GM19351 (cell line): ENCODE measurements at regions not wholly inside any gene's neighbourhood (a gene's known extent, or its start where the extent isn't known, plus 50 kb on each side); places are given as distances from the start of the nearest gene placed in this dataset.
"Not testable (repeated sequence)": the region's sequence is repeated elsewhere in the genome, so short reads cannot be mapped to it uniquely, and the experiment has no call there.

ENCODE experiments used
- ATAC-seq: cut with Tn5 transposase; IDR thresholded peaks from one replicate; pipeline ENCODE4 v1.9.1; 2021; ENCODE audit warnings: mild to moderate bottlenecking, moderate library complexity; ENCODE audit not compliant: unreplicated experiment

DNA sequence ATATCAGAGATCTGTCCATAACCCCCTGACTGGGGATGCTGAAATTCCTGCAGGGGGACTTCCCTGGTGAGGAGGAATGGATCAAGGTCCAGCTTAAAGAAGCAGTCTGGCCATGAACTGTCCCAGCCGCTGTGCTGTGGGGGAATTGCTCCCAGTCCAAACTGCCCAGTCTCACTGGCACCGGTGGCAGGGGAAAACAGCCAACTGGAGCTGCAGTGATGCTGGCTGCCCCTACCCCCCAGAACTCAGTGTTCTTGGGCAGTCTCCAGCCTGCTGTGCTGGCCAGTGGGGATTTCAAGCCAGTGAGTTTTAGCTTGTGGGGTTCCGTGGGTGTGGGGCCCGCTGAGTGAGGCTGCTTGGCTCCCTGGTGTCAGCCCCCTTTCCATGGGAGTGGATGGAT is 306.5 kb upstream of the RPS23 start:
- no peak for ATAC-seq

DNA sequence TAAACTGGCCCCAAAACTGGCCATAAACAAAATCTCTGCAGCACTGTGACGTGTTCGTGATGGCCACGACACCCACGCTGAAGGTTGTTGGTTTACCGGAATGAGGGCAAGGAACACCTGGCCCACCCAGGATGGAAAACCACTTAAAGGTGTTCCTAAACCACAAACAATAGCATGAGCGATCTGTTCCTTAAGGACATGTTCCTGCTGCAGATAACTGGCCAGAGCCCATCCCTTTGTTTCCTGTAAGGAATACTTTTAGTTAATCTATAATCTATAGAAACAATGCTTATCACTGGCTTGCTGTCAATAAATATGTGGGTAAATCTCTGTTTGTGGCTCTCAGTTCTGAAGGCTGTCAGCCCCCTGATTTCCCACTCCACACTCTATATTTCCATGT is 305.2 kb upstream of the RPS23 start:
- not testable (repeated sequence) for ATAC-seq

- no peak for ATAC-seq
These were observed 286.8 kb upstream of the RPS23 start for GRCh38 chr5:82564963-82565362.

- ATAC-seq: no peak
These were observed 285.6 kb upstream of the RPS23 start for GRCh38 chr5:82563745-82564144.

DNA sequence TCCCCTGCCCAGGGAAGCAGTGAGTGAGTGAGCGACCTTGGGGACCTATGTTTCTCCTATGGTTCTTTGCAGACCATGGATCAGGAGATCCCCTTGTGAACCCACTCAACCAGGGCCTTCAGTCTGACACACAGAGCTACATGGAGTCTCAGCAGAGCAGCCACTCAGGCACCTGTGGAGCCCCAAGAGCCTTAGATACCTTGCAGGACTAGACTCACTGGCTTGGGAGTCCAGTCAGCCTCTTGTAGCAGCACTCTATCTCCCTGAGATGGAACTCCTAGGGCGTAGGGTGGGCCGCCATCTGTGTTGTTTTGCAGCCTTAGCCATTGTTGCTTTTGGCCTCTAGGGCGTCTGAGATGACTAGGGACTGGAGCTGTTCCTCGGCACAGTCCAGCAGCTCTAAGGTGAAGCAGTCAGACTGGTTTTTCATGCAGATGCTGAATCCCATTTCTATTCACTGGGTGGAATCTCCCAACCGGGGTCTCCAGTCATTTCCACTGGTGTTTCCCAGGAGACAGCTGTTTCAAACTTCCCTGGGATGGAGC is 284.6 kb upstream of the RPS23 start:
- no peak for ATAC-seq

- ATAC-seq: no peak
These were observed 283.6 kb upstream of the RPS23 start for GRCh38 chr5:82561797-82562196.

GRCh38 chr5:82560969-82561368 is 282.8 kb upstream of the RPS23 start:
- ATAC-seq: no peak

GRCh38 chr5:82560561-82560960 is 282.4 kb upstream of the RPS23 start:
- no peak for ATAC-seq

GRCh38 chr5:82551840-82552385 is 273.8 kb upstream of the RPS23 start:
- no peak for ATAC-seq

DNA sequence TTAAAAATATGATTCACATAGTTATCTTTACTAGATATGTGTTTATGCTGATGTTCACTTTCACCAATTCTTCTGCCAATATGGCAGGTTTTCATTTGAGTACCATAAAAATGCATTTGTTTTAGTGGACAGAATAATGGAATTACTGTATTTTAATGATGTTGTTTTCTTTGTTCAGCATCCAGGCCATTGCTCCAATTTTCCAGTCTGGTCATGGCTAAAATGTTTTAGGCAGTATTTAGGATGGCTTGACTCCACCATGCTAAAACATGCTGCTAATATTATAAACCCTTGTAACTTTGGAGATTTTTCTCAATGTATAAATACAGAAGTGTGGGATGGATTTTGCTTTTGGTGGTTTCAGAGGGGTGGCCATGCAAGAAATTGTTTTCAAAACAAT is 273.0 kb upstream of the RPS23 start:
- no peak for ATAC-seq

DNA sequence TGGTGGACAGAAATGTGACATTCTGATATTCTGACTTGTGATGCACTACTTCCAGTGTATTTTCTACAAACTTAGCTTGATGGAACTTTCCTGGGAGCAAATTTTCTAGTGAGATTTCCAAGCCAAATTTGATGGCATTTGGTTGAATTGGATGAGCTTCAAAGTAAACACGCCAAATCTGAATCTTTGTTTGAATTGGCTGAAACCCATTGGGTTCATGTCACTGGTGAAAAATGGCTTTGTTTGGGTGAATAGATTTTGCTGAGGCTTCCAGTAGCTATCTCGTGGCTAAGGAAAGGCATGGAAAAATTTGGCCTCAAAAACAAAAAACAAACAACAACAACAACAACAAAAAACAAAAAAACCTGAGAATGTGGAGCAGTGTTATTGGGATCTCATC is 271.1 kb upstream of the RPS23 start:
- ATAC-seq: no peak

GRCh38 chr5:82544004-82544403 is 265.9 kb upstream of the RPS23 start:
- no peak for ATAC-seq

- no peak for ATAC-seq
These were observed 262.1 kb upstream of the RPS23 start for GRCh38 chr5:82540301-82540700.

- no peak for ATAC-seq
These were observed 260.3 kb upstream of the RPS23 start for GRCh38 chr5:82538339-82539034.

GRCh38 chr5:82537687-82538306 is 259.6 kb upstream of the RPS23 start:
- no peak for ATAC-seq

GRCh38 chr5:82534986-82535385 is 256.8 kb upstream of the RPS23 start:
- no peak for ATAC-seq

DNA sequence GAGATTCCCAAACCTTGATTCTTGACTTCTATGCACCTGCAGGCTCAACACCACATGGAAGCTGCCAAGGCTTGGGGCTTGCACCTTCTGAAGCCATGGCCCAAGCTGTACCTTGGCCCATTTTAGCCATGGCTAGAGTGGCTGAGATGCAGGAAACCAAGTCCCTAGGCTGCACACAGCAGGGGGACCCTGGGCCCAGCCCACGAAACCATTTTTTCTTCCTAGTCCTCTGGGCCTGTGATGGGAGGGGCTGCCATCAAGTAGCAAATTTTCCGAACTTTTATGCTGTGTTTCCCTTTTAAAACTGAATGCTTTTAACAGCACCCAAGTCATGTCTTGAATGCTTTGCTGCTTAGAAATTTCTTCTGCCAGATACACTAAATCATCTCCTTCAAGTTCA is 253.9 kb upstream of the RPS23 start:
- not testable (repeated sequence) for ATAC-seq

DNA sequence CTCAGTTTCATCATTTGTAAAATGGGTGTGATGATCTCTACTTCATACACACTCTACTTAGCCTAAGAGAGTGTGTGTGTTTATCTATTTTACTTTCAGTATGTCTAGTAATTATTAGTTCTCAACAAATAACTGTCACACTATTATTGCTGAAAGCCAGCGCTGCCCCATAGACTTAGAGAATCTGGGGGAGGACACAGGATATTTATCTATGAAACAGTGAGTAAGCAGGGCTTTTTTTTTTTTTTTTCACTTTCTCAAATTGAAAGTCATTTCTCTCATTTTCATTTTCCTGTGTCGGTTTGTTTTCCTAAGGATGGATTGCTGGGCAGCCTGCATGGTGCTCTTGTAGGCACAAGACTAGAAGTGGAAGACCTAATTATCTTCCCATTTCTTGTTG is 248.4 kb upstream of the RPS23 start:
- no peak for ATAC-seq

DNA sequence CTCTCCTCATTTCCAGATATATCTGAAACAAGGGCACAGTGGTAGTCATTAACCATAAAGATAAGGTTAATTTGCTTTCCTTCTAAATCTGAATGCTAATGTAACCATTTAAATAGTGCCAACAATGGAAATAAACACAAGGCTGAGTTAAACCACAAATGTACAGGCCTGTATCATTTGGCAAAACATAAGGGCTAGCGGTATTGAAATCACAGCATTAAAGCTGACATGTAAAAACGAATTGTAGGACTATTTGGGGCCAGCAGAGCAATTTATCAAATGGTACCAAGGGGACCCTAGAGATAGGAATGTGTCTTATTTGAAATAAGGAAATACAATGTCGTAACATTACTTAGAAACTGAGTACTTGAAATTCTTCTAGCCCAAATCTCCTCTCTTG is 247.5 kb upstream of the RPS23 start:
- ATAC-seq: no peak

DNA sequence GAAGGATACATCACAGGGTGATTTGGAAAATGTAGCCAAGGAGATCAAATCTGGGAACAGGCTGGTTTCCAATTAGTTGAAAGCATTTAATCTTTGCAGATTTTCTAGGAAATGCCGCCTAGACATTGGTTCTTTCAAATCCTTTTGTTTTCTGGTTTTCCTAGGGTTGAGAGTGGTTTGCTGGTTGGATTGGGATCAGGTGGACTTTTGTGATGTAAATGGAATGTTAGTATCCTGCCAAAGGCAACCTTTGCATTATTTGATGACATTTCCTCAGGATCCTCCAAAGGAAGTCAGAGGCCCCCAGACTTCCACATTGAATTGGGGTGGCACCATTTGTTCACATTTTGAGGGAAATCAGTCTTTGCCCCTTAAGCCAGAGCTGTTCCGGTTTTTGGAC is 245.5 kb upstream of the RPS23 start:
- no peak for ATAC-seq

- no peak for ATAC-seq
These were observed 244.7 kb upstream of the RPS23 start for GRCh38 chr5:82522897-82523296.

- ATAC-seq: no peak
These were observed 243.4 kb upstream of the RPS23 start for GRCh38 chr5:82521431-82522051.
